Transverse colon (tissue), 4 donors: ENCODE measurements at regions not wholly inside any gene's neighbourhood (a gene's known extent, or its start where the extent isn't known, plus 50 kb on each side); places are given as distances from the start of the nearest gene placed in this dataset.

Source experiments
- DNase-seq: peaks from one replicate; pipeline ENCODE4 v3.0.0-alpha.2; 2019
- H3K27ac ChIP-seq, 4 donors: fragments of 200-600 bp; sonication (generic); 2 replicates each; pipeline ENCODE4 v1.5.1; 2016 to 2018; ENCODE audit warnings: inconsistent platforms in 4 of 4
- H3K27me3 ChIP-seq: fragments of 200-600 bp; sonication (generic); 2 replicates; pipeline ENCODE4 v1.5.1; 2017; ENCODE audit warnings: inconsistent platforms
- H3K36me3 ChIP-seq, 4 donors: fragments of 200-600 bp; sonication (generic); 2 replicates each; pipeline ENCODE4 v1.5.1; 2017 to 2019; ENCODE audit warnings: inconsistent platforms in 4 of 4
- H3K4me1 ChIP-seq, 4 donors: fragments of 200-600 bp; sonication (generic); 2 replicates each; pipeline ENCODE4 v1.5.1; 2017 to 2020; ENCODE audit warnings: inconsistent platforms in 4 of 4
- H3K4me3 ChIP-seq, 4 donors: fragments of 200-600 bp; sonication (generic); 1 replicate in 1 of 4; 2 replicates in 3 of 4; pipeline versions ENCODE4 v1.5.1 to v1.6.1; 2017 to 2019; ENCODE audit warnings: inconsistent platforms in 4 of 4
- H3K9me3 ChIP-seq, 2 donors: fragments of 200-600 bp; sonication (generic); 2 replicates each; pipeline ENCODE4 v1.5.1; 2017 to 2019; ENCODE audit warnings: inconsistent platforms in 2 of 2
- CTCF ChIP-seq, 5 experiments: fragments of 200-600 bp in 3 of 5; fragments of 450-650 bp in 2 of 5; sonication (generic) in 3 of 5; IDR thresholded peaks; 1 replicate in 2 of 5; 2 replicates in 3 of 5; pipeline ENCODE4 v1.5.1; 2016 to 2017; ENCODE audit warnings: antibody characterized with exemption in 5 of 5, inconsistent platforms in 3 of 5, mild to moderate bottlenecking in 2 of 5, moderate library complexity in 1 of 5
- EP300 ChIP-seq: sonication (generic); formaldehyde crosslinking; IDR thresholded peaks from one replicate; pipeline ENCODE4 v1.6.1; 2017; ENCODE audit warnings: antibody characterized with exemption, low read depth
- POLR2A ChIP-seq: fragments of 450-650 bp; IDR thresholded peaks from one replicate; pipeline ENCODE4 v1.6.1; 2016; ENCODE audit warnings: antibody characterized with exemption, mild to moderate bottlenecking, moderate library complexity
- POLR2AphosphoS5 ChIP-seq, 3 donors: sonication (generic); formaldehyde crosslinking; IDR thresholded peaks; one replicate each; pipeline ENCODE4 v1.6.1; 2016; ENCODE audit warnings: antibody characterized with exemption in 3 of 3
- WGBS, 2 donors: methylation state at CpG; one replicate each; pipeline ENCODE4 v1.1.5; 2018; ENCODE audit warnings: low coverage in 1 of 2; 5-methylcytosine and 5-hydroxymethylcytosine counted together
- in situ Hi-C, 4 donors: fragments of 200-750 bp; cut with MboI; loops; one replicate each; pipeline versions ENCODE4 v1.15.0 to v1.15.1; 2017; ENCODE audit warnings: low sequenced_read_pairs in 3 of 4, low pct_ligation_motif_present in 1 of 4, low pct_unique_long_range_greater_than_20kb in 1 of 4
- intact Hi-C: fragments of 100-400 bp; cut with DNase I; formaldehyde crosslinking; loops from one replicate; pipeline ENCODE4 v1.15.1; 2023; ENCODE audit warnings: low total_unique reads

- no peaks in the 10 kb centered on the region for H3K4me1 ChIP-seq
- H3K27ac ChIP-seq = no peak overlapping the region
- no peak for TF ChIP-seq POLR2A
- no peak for TF ChIP-seq CTCF (IDR thresholded peaks at IDR 0.05)
- TF ChIP-seq POLR2AphosphoS5 (IDR thresholded peaks at IDR 0.05) = no peak
- no peak for TF ChIP-seq EP300
- H3K4me3 ChIP-seq = no peak overlapping the region
- H3K9me3 ChIP-seq = no peaks in the 10 kb centered on the region
- H3K27me3 ChIP-seq = no peaks in the 10 kb centered on the region
- intact Hi-C loops = no loop called here
- no peaks in the 10 kb centered on the region for H3K36me3 ChIP-seq
- in situ Hi-C loops = no loop called here
- no peak for DNase-seq
Observed at GRCh38 chr12:38586789-38587188, 270.2 kb downstream of the ALG10B start.

- Histone ChIP-seq H3K27ac (no peak overlapping the region), H3K4me1 (no peaks in the 10 kb centered on the region), H3K27me3 (no peaks in the 10 kb centered on the region), H3K9me3 (no peaks in the 10 kb centered on the region), H3K36me3 (no peaks in the 10 kb centered on the region), H3K4me3 (no peak overlapping the region)
- DNase-seq = no peak
- in situ Hi-C loops (no loop called here), intact Hi-C loops (no loop called here)
- TF ChIP-seq EP300 (no peak), POLR2AphosphoS5 (IDR thresholded peaks at IDR 0.05) (no peak), CTCF (IDR thresholded peaks at IDR 0.05) (no peak), POLR2A (no peak)
- WGBS, 2 donors = 45 to 63% methylated on average over 1 of the region's 1 CpG
Observed at GRCh38 chr12:38587594-38587993, 271.0 kb downstream of the ALG10B start.

GRCh38 chr12:38588624-38589305 is 272.2 kb downstream of the ALG10B start:
- Histone ChIP-seq H3K4me1 (no peaks in the 10 kb centered on the region), H3K36me3 (no peaks in the 10 kb centered on the region), H3K27ac (no peak overlapping the region), H3K27me3 (no peaks in the 10 kb centered on the region), H3K9me3 (no peaks in the 10 kb centered on the region), H3K4me3 (no peak overlapping the region)
- intact Hi-C loops = no loop called here
- DNase-seq = no peak
- in situ Hi-C loops = no loop called here
- TF ChIP-seq POLR2AphosphoS5 (IDR thresholded peaks at IDR 0.05) (no peak), POLR2A (no peak), CTCF (IDR thresholded peaks at IDR 0.05) (no peak), EP300 (no peak)
- WGBS, 2 donors = 38 to 41% methylated on average over 4 of the region's 4 CpGs

GRCh38 chr12:38589306-38589632 is 272.7 kb downstream of the ALG10B start:
- 52 to 67% methylated on average over 4 of the region's 4 CpGs for WGBS, 2 donors
- intact Hi-C loops (no loop called here), in situ Hi-C loops (no loop called here)
- Histone ChIP-seq H3K27ac (no peak overlapping the region), H3K27me3 (no peaks in the 10 kb centered on the region), H3K4me3 (no peak overlapping the region), H3K9me3 (no peaks in the 10 kb centered on the region), H3K4me1 (no peaks in the 10 kb centered on the region), H3K36me3 (no peaks in the 10 kb centered on the region)
- DNase-seq = no peak
- no peak for TF ChIP-seq CTCF (IDR thresholded peaks at IDR 0.05)
- no peak for TF ChIP-seq POLR2AphosphoS5 (IDR thresholded peaks at IDR 0.05)
- no peak for TF ChIP-seq EP300
- no peak for TF ChIP-seq POLR2A
